ENCODE measurements at regions not wholly inside any gene's neighbourhood (a gene's known extent, or its start where the extent isn't known, plus 50 kb on each side); places are given as distances from the start of the nearest gene placed in this dataset.
"Not testable (repeated sequence)": the region's sequence is repeated elsewhere in the genome, so short reads cannot be mapped to it uniquely, and the experiment has no call there.

DNA sequence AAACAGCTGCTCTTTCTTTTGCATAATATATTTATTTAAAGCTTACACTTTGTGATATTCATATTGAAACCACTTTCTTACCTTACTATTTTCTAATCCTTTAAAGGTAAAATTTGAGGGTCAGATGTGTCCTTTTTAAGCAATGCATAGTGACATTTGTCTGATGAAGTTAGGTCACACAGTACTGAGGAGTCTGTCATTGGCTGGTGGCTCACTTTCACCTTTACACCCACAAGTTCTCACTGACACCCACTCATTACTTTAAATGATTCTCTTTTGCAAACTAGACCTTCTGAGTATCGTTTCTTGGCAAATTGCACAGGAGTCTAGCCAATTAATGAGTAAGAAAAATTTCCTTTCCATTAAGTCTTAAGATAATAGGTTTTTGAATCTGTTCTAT, 758.3 kb upstream of the ARPP21 start:
- no peak for DNase-seq (ENCODE audit: low read depth)

DNA sequence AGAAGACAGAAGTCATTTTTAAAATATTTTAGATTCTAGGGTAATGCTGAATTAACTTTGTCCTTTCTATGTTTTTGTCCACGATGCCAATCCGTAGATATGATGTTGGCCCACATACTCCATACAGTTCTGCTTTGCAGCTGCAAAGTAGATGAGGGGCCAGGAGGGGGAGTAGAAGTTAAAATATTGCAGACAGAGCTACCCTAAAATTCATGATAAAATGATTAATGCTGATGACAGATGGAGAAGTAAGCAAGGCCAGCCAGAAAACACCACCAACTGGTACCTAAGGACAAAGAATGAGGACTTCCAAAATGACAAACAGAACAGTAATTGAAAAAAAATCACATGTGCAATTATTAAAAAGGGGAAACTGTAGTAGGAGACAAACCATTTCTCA, 756.6 kb upstream of the ARPP21 start:
- no peak for DNase-seq (ENCODE audit: low read depth)

DNA sequence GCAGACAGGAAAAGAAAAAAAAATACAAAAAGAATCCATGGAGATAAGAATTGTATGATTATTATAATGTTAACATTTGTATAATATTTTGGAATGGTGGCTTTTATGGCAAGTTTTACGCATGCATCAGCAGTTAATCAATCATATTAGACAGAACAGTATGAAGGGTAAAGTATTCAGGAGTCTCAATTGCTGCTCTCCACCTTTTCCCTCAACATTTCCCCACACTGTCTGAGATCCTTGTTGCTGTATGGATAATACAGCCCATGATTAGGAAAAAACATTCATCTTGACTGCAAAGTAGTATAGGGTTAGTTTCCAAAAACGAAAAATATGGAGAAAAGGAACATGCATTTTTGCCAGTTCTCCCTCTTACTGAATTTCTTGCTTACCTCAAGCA, 755.3 kb upstream of the ARPP21 start:
- DNase-seq (ENCODE audit: low read depth) = no peak

DNA sequence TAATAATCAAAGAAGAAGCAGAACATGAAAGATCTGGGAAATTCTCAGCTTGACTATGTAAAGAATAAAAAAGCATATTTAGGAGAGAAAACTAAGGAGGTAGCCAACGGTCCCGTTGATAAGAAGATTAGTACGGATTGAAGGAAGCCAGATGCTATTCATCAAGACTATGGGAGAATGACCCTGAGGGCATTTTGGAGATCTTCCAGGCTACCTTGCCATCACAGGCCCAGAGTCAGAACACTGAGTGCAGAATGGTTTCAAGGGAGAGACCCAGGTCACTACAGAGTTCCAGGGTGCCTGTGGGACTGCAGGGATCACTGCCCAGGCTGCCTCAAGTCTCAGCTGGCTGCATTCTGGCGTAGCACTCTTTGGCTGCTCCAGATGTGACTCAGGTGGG, 752.9 kb upstream of the ARPP21 start:
- no peak for DNase-seq (ENCODE audit: low read depth)

DNA sequence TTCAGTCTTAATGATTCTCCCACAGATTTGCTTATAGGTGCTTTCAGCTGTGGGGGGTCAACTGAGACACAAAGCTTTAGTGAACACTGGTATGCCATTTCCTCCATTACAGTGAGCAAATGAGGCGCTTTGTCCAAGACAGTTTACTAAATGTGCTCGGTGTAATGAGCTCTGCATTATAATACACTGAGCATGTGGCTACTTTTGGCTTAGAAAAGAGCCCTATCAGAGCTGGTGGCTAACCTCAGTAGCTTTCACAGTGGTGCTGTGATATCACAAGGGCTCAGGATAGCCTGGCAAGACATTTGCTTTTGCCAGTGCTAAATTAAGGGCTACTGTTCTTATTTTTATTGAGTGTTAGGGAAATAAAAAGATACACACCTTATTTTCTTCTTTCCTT, 749.7 kb upstream of the ARPP21 start:
- no peak for DNase-seq (ENCODE audit: low read depth)

DNA sequence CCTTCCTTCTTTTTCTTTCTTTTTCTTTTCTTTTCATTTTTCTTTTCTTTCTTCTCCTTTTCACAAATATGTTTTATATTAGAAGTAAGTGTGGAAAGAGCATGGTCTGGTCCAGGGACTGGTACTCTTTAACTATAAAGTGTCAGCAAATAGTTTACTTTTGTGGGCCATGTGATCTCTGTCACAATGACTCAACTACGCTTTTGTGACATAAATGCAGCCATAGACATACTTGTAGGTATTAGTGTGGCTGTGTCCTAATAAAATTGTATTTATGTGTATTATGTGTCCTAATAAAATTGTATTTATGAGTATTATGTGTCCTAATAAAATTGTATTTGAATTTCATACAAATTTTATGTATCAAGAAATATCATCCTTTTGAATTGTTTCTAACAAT, 749.1 kb upstream of the ARPP21 start:
- DNase-seq (ENCODE audit: low read depth) = no peak

DNA sequence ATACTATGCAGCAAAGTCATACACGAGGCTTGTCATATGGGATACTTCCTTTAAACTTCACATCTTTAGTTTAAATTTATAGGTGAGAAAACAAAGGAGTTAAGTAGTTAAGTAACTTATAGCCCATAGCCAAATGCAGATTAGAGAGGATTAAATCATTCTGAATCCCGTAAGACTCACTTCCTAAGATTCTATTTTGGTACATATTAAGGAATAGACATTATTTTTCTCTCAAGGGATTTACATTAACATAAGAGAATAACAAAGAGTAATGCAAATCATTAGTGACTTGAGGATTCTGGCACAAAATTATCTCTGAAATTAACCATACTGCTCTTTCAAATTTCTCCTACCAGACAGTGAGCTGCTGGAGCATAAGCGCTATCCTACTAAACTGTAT, 747.4 kb upstream of the ARPP21 start:
- DNase-seq (ENCODE audit: low read depth) = no peak

DNA sequence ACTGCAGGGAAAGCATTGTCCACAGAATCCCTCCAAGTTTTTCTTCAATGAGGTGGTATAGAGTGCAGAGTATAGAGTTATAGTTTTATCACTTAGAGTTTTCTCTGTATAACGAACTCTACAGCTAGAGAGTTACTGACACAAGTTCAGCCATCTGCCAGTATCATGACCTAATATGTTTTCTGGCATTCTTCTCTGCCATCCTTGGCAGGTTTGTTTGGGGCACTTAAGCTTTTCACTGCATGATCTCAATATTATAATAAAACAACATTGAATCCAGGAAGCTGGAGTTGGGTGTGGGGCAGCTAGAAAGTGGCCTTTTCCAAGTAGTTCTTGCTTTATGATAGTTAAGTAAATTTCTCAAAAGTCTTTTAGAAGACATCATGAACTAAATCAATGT, 743.5 kb upstream of the ARPP21 start:
- no peak for DNase-seq (ENCODE audit: low read depth)

DNA sequence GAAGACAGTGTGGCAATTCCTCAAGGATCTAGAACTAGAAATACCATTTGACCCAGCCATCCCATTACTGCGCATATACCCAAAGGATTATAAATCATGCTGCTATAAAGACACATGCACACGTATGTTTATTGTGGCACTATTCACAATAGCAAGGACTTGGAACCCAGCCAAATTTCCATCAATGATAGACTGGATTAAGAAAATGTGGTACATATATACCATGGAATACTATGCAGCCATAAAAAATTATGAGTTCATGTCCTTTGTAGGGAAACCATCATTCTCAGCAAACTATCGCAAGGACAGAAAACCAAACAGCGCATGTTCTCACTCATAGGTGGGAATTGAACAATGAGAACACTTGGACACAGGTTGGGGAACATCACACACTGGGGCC, 729.6 kb upstream of the ARPP21 start:
- not testable (repeated sequence) for DNase-seq (ENCODE audit: low read depth)

DNA sequence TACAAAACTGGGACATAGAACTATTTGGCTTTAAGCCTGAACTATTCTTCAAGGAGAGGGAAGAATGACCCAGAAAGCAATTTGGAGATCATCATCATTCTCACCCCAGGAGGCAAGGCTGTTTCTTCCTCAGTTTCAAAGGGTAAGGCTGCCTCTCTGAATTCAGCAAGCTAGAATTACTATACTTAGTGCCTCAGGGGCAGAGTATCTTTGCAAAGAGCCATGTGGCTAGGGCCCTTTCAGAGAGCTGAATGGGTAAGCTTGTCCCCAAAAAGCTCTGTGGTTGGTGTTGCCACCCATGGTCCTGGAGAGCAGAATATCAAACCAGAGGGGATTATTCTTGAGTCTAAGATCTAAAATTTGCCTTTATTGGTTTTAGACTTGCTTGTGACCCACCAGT, 720.3 kb upstream of the ARPP21 start:
- DNase-seq (ENCODE audit: low read depth) = no peak

DNA sequence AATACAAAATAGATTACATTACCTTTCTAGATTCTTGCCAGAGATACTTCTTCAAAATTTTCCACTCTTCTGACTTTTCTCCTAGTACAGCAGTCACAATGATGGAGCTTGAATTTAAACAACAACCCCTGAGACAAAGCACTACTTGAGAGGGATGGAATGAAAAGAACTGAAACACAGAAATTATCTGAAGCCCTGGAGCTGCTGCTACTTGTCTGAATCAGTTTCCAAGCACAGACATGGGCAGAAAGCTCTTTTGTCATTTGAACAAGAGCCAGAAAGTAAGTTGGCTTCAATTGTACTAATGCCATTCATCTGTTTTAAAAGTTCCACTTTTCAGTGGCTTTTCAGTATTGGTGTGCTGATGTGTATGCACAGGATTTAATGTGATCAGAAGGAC, 718.5 kb upstream of the ARPP21 start:
- no peak for DNase-seq (ENCODE audit: low read depth)

DNA sequence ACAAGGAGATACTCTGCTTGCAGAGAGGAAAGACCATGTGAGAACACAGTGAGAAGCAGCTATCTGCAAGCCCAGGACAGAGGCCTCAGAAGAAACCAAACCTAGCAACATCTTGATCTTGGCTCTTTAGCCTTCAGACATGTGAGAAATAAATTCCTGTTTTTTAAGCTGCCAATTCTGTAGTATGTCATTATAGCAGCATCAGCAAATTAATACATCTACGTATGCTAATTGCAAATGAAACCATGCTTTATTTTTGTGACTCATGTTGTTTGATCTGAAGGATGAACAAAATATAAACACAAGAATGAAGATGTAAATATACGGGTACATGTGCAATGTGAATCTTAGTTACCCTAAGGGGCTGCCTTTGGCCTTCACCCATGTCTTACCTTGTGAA, 714.4 kb upstream of the ARPP21 start:
- no peak for DNase-seq (ENCODE audit: low read depth)

DNA sequence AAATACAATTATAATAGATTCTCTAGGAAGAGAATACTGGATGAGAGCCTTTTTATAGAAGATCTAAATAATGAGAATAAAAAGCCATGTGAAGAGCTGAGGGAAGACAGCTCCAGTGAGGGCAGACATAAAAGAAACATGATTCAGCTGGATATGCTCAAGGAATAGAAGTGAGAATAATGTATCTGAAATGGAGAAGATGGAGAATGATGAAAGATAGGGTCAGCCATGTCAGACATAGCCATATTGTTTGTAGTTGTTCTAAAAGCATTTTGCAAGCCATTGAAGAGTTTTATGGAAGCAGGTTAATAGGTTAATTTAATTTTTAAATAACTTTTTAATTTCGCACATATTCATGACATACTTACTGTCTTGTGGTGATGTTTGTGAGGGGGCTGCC, 713.5 kb upstream of the ARPP21 start:
- DNase-seq (ENCODE audit: low read depth) = no peak

DNA sequence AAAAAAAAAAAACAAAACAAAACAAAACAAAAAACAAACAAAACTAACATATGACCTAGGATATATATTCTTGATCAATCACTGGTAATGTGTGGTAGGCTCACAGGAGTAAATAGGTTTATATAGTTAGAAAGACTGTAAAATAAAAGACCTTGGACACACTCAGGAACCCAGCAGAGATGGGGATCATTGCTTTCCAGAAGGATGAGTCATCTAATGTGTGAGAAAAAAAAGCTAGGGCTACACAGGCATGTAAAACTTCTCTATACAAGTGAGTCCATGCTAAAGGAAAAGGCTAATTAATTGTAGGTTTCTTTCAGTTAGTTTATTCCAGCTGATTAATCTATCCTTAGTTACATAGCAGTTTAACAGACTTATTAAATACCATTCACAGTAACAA, 710.3 kb upstream of the ARPP21 start:
- no peak for DNase-seq (ENCODE audit: low read depth)

DNA sequence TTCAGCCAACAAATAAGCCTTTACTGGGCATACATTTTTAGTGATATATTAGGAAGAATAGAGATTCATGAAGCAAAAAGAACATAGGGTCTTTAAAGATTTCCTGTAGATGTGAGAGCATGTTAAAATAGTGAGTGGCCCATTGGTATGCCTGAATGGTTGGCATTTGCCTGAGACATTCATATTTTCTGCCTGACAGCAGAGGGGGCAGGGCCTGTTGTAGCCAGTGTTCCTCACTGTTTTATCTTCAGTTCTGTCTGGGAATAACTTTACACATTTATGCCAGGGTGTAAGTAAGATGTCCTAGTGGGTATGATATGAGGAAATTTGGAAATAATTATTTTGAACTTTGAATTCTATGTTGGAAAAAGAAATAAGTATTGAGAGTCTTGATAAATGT, 704.7 kb upstream of the ARPP21 start:
- no peak for DNase-seq (ENCODE audit: low read depth)

DNA sequence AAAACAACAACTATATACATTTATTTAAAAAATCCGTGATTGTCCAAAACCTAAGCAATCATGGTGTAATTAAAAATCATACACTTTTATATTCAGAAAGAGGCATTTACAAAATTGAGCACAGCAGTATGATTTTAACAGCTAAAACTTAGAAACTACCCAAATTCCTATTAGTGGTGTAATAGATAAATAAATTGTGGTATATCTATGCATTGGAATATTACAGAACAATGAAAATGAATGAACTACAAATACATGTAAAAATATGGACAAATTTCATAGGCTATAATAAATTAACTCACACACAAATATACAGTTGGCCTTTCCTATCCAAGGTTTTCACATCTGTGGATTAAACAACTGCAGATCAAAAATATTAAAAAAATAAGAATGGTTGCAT, 700.5 kb upstream of the ARPP21 start:
- DNase-seq (ENCODE audit: low read depth) = no peak

DNA sequence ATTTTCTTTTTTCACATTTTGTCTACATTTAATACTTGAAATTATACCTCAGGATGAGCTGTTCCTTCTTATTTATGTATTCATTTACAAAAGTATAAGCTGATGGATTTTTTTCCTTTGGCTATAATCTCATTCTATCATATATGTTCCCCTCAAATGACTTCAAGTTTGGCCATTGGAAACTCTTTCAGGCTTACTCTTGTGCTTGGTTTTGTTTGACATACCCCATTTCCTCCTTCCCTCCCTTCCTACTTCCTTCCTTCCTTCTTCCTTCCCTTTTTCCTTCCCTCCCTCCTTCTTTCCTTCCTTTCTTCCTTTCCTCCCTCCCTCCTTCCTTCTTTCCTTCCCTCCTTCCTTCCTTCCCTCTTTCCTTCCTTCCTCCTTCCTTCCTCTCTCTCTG, 697.1 kb upstream of the ARPP21 start:
- no peak for DNase-seq (ENCODE audit: low read depth)

DNA sequence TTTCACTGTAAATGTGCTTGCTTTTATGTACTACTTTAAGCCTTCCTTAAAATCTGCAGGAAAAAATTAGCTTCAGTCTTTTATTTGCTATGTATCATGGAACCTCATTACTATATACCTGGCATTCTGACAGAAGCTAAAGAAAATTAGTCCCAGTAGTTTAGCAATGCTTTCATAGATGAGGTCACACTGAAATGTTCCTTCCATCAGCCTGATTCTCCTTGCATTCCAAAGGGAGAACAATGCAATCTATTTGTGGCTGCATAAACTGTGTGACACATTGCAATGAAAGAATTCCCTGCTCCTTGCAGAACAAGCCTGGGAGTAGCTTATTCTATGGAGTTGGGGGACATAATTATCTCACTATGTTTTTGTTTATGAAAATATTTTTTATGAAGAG, 691.5 kb upstream of the ARPP21 start:
- peak; percentile 82 for DNase-seq (ENCODE audit: low read depth)

DNA sequence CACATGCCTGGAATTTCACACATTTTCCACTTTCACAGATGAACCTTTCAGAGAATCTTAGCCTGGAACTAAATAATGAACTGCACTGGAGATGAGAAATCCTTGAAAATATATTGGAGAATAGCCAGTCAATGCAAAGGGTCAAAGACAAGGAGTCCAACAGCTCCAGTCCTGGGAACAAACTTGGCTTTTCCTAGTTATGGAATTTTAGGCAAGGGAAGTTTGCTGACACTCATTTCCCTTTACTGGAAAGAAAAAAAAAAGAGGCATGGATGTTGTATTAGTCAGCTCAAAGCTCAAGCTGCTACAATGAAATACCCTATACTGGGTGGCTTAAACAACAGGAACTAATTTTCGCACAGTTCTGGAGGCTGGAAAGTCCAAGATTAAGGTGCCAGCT, 690.8 kb upstream of the ARPP21 start:
- DNase-seq (ENCODE audit: low read depth) = no peak

DNA sequence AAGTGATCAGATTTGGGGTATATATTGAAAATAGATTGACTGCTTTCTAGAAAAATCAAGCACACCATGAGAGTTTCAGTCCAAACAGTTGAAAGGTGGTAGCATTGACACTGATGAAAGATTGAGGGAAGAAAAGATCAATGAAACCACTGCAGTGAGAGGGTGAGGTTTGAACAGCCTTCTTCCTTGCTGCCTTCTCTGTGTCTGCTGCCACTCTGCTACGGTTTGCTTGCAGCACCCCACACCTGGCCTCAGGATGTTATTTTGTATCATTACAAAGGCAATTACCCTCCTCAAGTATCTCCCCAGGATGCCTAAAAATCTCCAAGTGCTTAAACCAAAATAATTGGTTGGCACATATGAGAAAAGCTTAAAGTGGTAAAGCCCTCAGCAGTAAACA, 683.6 kb upstream of the ARPP21 start:
- DNase-seq (ENCODE audit: low read depth) = no peak

DNA sequence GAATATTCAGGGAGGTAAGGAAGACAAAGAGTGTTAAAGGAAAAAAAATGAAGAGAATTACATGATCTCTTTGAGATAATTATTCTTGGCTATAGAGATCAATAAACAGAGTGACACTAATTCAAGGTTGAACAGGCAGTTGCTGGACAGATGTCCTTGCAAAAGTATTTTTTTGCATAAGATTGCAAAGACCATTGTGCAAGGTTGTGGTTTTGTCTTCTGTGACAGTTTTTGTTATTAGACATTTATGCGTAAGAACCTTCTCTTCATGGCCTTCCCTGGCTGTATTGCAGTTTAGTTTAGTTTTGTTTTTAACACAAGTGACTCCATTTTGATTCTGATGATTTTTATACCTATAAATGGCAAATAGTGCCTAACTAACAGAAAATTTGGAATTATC, 682.8 kb upstream of the ARPP21 start:
- DNase-seq (ENCODE audit: low read depth) = no peak

DNA sequence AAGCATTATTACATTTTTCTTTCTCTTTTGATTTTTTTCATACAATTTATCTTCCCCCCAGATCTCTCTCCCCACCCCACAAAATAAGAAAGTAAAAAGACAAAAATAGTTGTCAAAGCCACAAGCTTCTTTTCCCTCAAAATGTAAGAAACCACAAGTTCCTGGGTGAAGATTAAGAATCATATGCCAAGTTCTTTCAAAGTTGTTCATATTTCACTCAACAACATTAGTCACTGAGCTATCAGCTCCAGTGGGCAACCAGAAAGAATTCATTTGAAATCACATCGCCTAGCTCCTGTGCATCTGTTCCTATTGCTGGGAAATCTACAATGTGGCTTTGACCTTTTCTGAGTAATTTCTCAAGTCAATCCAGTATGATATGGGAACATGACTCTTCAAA, 681.6 kb upstream of the ARPP21 start:
- peak; percentile 75 for DNase-seq (ENCODE audit: low read depth)

DNA sequence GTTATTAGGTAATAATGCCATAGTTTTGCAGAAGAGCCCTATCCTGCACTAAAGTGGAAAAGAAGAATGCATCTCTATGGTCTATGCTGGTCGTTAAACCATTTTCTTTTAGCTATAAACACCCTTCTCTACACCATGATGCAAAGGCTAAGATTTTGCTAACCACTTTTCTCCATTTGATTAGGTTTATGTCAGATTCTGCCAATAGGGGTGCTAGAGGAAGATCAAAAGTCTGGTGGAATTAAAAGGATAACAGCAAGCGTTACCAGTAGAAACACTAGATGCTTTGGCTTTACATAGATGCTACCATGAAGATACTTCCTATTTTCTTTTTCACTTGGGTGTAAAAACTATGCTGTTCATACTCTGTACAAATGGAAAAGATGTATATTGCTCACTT, 669.8 kb upstream of the ARPP21 start:
- no peak for DNase-seq (ENCODE audit: low read depth)

DNA sequence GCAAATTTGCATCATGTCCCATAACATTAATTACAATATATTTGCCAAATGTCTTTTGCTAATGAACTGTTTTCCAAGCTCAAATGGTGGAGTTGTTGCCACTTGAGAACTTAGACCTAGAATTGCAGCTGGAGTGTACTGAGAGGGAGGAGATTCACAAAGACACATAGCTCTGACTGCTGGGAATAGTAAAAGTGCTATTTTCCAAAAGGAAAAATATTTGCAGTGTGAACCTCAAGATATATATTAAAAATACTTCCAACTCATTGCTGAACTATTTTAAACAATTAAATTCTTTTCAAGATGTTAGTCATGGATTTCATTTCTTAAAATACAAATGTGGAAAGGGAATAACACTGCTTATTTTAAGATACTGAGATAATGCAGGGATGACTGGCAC, 666.8 kb upstream of the ARPP21 start:
- no peak for DNase-seq (ENCODE audit: low read depth)

DNA sequence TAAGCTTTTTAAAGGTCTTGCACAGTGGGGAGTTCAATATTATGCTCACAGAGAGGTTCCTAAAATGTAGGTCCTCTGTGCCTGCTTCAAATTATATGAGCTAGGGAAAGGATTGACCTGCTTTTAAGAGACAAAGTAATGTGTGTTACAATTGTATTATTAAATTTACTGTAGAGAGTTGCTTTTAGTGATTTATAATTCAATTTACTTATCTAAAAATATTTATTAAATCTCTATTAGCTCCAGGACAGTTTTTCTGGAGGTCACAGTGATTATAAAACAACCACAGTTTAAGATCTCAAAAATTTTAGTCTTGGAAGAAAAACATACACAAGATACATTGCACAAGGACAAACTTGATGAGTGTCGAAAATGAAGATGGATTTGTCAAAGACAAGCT, 665.7 kb upstream of the ARPP21 start:
- no peak for DNase-seq (ENCODE audit: low read depth)

DNA sequence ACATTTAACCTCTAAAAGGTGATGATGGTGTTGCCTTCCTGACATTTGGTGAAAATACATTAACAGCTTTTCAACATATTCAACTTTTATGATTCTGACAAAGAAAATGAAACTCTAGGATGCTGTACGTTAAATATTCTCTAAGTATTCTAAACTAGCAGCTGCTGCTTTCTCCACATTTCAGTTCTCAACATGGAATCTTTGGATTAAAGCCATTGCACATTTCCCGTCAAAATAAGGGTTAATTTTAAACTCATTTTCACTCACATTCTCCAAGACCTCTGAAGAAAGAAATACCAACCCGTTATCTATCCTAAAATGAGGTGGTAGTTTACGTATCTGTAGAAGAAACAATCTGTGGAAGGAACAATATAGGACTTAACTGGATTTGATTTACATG, 655.7 kb upstream of the ARPP21 start:
- DNase-seq (ENCODE audit: low read depth) = no peak
